HG03378 (cell line): ENCODE measurements at regions not wholly inside any gene's neighbourhood (a gene's known extent, or its start where the extent isn't known, plus 50 kb on each side); places are given as distances from the start of the nearest gene placed in this dataset.

Source experiments
- ATAC-seq: cut with Tn5 transposase; IDR thresholded peaks from one replicate; pipeline ENCODE4 v1.9.1; 2021; ENCODE audit warnings: mild to moderate bottlenecking, moderate library complexity; ENCODE audit not compliant: unreplicated experiment

DNA sequence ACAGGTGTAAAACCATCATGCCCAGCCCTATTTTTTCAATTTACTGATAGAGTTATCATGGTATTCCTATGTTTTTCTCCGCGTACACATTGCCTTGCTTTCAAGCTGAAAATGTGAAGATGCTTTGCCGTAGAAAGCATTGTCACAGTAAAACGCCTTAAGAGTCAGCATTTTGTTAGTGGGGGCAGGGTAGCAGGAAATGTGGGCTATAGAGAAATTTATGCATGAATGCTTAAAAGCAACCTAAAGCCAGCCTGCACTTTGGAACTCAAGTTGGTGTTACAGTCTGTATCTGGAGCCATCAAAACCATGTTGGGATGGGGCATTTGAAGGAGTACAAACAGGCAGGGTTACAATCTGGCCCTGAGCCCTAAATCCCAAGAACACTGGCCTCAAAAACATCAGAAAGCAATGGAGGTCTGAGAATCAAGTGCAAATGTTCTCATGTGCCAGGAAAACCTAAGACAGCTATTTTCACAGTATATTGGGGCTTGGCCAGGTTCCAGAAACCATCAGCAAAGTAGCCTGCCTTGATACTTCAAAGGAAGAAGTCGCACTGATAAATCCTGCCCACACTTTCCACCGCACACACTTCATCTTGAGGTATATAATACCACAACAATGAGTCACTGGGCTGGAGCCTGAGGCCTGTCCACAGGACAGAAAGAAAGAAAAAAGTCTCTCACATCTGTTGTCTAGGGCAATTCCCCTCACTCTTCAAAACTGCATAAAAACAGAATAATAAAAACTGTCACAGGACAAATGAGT, 313.8 kb downstream of the ENC1 start:
- peak; percentile 94 for ATAC-seq

DNA sequence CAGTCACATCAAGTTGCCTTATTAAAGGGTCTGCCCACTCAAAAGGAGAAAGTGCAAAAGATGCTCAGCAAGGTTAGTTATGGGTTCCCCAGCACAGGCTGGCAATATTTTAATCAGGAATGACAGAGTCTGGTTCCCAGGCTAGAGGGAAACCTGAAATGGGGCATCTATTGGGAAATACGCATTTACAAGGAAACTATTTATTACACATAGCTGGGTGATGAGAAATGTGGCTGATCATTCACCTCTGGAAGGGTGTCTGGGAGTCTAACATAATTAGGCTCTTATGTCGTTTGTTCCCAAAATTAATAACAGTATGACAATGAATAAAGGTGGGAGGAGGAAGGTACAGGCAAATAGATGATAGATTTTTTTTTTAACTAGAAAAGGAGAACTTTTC, 314.7 kb downstream of the ENC1 start:
- ATAC-seq, result no peak

DNA sequence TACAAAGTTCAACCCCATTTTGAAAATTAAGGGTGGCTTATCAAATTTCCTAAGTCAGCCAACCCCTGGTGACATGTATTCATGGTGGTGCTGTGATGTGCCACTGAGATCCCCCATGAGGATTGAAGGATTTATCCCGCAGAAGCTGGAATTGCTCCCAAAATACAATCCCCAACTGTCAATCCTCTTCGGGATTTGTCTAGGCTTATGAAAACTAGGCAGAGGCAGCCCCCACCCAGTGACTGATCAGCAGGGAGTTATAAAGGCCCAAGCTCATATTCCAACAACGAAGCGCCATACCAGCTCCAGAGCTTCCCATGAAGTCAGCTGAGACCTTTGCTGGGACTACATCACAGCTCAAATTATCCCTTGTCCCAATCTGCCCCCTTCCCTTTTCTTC, 316.0 kb downstream of the ENC1 start:
- no peak for ATAC-seq

DNA sequence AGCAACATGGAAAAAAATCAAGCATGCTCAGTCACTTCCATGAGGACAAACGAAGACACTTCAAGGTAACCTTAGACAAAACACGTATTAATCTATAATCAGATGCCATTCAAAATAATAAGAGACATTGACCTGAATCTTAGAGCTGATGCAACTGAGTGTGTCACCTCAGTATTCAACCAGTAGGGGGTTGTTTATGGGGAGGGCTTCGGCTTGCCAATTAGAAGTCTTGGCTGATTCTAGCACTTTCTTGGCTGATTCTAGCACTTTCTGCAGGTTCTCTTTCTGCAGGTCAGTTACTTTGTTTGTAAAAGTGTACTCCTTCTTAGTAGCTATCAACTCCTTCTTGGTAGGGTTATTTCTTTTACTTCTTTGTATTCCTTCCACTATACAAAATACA, 317.6 kb downstream of the ENC1 start:
- ATAC-seq, result no peak

DNA sequence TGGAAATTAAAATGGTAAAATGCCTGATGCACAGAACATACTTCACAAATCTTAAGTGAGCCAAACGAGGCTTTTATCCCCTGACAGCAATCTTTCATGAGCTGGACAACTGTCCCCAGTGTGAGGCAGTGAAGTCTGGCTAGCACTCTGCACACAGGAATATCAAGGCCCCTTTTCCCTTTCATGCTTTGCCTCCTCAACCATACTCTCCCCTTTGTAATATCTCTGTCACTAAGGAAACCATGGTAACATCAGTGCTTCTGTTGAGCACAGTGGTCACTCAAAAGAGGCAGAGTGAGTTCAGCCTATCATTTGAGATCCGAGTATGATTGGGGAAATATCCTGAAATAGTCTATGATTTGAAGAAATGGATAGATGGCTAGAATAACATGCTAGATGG, 318.3 kb downstream of the ENC1 start:
- no peak for ATAC-seq

DNA sequence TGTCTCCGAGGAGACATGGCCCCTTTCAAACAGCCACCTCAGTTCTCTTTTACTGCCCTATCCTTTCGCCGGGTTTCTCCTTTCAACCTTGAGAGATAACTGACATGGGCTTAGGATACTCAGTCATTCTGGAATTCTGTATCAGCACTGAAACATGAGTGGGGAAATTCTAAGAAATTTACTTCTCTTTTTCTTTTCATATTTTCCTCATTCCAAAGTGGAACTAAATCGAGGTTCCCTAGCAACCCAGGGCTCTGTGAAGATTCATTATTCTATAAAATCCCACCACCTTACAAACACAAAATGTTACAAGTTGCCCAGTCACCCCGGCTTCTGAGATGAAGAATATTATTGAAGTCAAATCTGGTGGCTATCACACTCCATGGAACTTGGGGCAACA, 319.2 kb downstream of the ENC1 start:
- no peak for ATAC-seq

DNA sequence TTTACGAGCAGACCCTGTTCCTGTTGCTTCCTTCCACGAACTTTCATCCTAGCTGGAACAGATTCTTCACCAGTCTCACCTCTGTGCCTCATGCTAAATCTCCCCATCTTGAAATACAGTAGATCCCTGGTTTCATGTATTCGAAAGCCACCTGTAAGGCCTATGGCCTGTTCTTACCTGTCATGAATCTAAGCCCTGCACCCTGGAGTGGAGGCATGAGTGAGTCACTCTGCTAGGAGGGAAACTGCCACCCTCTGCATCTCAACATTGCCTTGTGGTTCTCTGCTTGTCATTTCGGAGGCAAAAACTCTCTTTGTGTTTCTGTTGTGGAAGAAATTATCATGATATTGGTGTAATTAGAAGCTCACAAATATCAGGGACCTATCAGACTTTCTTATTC, 320.0 kb downstream of the ENC1 start:
- ATAC-seq, result no peak

DNA sequence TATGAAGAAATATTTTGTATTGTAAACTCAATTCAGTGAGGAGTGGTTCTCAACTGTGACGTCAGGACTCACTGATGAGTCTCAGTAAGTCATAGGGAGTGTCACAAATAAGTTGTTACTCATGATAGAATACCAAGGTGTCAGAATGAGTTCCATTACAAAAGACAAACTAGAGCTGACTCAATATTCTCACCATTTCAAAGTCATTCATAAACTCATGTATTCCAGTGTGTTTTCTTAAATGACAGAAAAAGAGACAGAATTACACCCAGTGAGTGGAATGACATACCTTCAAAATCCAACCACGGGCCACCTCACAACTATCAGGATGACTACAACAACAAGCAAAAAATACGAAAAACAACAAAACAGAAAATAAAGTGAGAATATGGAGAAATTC, 321.5 kb downstream of the ENC1 start:
- no peak for ATAC-seq

DNA sequence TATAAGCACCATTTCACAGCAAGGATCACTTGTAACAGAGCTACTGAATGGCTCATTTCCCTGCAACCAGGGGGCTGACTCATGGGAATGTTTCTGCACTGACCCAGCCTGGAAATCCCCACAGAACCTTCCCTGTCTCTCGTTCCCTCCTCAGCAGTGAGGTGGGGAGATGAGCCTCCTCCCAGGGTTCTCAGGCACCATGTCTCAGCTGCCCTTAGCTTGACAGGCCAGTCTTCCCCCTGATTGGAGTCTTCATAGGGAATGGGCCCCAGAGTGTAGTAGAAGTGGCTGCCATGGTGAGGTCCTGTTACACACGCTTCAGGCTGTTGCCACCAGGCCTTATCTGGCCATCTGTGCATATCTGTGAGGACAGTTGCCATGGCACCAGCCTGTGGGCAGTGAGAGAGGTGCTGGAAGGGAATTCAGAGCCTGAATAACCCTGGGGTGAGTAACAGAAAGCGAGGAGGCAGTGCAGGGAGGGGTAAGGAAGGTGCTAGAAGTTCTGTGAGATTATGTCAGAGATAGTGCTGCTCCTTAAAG, 324.4 kb downstream of the ENC1 start:
- no peak for ATAC-seq

DNA sequence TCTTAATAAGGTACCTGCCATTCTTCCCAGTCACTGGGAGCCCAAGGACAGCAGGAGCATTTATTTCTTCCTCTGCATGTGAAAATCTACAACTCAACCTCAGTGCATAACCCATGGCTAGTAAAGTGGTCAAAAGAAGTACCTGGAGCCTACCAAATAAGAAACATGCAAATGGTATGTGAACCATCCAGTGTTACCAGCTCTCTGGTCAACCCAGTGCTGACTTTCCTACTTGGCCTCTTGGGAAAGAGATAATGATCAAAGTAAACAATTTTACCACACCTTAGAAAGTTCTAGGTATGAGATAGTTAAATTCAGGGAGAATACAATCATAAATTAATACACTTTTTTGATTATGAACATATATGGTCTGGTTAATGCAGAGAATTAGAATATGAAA, 325.6 kb downstream of the ENC1 start:
- ATAC-seq, result no peak

DNA sequence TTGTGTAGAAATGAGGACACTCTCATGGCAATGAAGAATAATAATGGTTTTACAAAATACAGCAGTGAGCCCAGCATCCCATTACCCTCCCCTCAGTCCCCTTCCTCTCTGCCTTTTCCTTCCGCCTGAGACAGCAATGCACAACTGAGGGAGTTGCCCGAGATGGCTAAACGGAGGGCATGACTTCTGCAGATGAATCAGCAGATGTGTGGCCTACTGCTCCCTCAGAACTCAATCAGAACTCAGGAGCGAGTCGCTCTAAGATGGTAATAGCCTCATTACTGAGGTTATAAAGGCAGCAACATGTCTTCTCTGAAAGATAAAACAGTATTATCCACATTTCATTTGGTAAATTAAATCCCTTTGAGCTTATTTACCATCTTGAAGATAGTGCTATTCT, 326.6 kb downstream of the ENC1 start:
- no peak for ATAC-seq

DNA sequence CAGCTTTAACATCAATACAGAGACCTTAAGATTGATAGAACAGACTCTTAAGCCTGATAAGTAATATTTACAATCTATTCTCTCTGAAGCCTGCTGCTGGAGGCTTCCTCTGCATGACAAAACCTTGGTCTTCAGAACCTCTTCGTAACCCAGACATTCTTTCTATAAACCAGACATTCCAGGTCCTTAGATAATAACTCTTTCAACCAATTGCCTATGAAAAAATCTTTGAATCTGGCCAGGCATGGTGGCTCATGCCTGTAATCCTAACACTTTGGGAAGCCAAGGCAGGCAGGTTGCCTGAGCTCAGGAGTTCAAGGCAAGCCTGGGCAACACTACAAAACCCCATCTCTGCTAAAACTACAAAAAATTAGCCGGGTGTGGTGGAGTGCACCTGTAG, 327.8 kb downstream of the ENC1 start:
- no peak for ATAC-seq

DNA sequence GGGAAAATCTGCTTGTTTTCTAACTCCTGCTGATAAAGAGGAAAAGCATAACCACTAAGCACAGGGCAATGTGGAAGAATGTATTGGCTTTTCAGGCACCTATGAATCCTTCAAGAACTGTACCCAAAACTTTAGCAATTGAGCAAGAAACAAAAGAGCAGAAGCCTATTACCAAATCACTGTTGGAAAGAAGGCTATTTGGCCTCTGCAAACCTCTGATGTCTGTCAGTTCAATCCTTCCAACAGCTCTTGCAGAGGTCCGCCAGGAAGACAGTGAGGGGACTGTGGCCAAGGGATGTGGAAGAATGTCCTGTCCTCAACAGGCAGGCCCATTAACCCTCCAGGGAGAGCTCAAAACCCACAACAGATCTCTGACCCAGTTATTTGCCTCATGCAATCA, 328.6 kb downstream of the ENC1 start:
- no peak for ATAC-seq

DNA sequence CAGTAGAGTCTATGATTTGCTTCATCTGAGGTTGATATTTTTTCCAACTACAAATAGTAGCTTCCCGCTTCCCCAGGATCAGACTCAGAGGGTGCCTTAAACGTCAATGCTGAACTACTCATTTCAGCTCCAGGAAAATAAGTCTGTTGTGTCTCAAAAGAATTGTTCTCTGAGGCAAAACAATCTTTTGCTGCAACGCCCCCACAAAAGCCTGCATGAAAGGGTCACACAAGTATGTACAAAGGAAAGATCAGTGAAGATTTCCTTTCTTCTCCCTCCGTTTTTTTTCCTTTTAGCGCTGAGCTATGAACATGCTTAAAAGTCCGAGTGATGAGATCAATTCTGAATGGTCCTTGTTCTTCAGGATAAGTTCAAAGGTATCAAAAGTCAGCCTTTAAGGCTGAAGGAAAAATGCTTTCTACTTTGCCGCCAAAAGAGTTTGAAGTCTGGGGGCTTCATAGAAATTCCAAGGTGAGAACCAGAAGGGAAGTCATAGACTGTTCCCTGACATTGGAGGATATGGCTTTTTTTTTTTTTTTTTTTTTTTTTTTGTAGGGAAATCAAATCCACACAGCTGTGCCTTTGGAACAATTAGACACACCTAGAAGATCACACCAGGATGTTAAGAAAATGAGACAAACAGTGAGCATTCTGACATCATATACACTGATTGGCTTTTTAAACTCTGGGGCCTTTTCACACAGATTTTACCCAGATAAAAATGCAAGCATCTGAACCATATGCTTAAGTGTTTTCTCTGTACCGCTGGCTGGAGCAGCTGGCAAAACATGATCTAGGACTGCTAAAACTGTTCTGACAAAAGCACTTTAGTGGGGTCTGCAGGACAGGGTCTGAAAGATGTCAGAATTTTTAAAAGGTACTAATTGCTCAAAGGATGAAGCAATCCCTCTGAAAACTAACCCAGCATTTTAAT, 329.3 kb downstream of the ENC1 start:
- ATAC-seq, result no peak

DNA sequence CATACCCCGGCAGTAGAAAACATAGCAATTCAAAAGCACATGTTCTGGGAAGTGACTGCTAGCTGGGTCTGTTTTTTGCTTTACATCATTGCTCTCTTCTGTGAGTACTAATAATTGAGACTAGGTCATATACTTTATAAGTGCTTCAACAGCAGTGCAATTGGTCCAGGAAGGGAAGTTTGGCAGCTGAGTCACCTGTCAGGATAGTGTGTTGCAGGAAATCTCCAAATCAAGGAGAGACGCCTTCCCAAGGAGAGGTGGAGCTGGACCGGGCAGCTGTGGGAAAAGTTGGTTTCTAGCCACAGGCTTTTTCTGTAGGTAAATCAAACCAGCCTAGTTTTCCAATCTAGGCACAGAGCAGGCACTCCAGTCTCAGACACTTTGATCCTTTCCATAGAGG, 330.1 kb downstream of the ENC1 start:
- ATAC-seq, result no peak

DNA sequence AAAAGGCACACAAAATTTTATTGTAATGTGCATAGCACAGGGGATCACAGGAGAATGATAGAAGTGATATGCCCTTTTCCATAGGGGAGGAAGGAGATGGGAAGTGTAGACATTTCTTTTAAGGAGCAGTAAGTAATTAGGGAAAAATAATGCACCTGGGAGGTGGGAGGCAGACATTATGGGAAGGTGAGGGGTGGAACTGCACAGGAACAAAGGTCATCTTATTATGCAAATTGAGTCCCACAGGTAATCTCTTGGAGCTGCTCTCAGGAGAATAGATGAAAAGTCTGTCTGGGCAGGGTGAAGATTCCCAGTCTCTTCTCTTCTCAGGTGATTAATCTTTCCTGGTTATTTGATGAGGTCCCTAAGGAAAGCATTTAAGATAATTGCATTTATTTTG, 331.5 kb downstream of the ENC1 start:
- ATAC-seq, result no peak

DNA sequence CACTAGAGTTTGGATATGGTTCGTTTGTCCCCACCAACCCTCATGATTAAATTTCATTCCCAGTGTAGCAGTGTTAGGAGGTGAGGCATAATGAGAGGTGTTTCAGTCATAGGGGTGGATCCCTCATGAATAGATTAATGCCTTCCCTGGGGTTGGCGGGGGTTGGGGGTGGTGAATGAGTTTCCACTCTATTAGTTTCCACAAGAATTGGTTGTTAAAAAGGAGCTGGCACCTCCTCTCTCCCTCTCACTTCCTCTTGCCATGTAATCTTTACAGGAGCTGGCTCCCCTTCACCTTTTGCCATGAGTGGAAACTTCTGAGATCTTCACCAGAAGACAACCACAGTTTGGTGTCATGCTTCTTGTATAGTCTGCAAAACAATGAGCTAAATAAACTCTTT, 333.7 kb downstream of the ENC1 start:
- ATAC-seq, result no peak

DNA sequence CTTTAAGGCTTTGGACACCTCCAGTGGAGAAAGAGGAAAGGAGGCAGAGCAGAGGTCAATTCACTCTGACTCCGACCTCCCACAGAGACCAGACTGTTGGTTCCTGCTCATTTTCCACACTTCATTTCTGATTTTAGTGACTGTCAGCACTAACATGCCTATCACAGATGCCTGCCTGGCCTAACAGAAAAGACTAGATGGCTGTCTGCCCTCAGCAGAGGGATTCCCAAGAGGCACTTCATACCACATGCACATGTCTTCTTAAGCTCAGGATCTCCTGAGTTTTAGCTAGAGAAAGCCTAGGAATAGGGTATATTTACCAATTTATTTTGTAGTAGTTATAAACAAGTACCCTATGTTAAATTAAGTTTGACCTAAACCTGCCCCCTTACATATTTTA, 336.0 kb downstream of the ENC1 start:
- no peak for ATAC-seq

DNA sequence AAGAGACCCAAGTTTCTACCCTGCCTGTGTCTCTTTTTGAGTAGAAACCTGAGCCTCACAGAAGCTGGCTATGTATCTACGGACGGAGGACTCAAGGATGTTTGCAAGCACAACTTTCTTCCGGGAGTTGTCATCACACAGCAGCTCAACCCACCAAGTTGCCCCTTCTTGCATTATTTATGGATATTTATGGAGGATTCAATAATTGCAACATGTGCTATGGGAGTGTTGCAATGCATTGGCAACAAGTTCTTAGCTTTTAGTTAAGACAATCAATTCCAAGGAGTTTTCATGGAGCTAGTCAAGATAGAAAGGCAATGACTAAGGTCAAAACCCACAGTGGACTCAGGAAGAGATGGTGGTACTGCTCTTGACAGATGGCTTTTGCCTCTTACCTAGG, 336.9 kb downstream of the ENC1 start:
- no peak for ATAC-seq

DNA sequence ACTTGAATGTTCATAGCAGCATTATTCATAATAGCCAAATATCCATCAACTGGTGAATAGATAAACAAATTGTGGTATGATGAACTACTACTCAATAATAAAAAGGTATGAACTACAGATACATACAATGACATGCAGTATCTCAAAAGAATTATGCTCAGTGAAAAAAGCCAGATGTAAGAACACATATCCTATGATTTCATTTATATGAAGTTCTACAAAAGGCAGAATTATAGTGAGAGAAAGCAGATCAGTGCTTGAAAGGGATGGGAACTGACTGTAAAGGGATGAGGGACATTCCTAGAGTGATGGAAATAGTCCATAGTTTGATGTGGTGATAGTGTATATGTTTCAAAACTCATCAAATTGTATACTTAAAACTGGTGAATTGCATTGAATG, 339.0 kb downstream of the ENC1 start:
- ATAC-seq, result no peak

DNA sequence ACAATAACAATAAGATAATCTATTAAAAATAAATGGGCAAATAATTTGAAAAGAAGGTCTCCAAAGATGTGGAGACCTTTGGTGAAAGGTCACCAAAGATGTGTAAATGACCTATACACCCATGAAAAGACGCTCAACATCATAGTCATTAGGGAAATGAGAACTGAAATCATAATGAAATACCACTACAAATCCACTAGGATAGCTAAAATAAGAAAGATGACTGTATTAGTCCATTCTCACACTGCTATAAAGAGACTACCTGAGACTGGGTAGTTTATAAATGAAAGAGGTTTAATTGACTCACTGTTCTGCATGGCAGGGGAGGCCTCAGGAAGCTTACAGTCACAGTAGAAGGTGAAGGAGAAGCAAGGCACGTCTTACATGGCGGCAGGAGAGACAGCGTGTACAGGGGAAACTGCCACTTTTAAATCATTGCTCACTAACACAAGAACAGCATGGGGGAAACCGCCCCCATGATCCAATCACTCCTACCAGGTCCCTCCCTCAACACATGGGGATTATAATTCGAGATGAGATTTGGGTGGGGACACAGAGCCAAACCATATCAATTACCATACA, 339.6 kb downstream of the ENC1 start:
- no peak for ATAC-seq

DNA sequence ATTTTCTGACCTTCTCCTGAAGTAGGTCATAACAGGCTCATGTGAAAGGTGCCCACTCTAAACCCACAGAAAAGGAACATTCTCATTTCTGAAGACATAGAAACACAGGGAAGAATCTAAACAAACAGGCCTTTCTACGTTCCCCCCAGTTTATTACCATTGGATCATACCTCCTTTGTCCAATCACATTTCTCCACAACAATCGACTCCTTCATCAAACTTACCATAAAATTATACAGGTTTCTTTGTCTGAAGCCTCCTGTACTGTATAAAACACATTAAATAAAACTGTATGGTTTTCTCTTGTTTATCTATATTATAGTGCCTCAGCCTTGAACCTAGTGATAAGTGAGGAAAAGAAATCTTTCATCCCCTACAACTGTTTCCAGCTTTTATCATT, 340.7 kb downstream of the ENC1 start:
- no peak for ATAC-seq
